Esophagus muscularis mucosa (tissue), 4 donors: ENCODE measurements at regions not wholly inside any gene's neighbourhood (a gene's known extent, or its start where the extent isn't known, plus 50 kb on each side); places are given as distances from the start of the nearest gene placed in this dataset.

Source experiments
- DNase-seq: peaks from one replicate; pipeline ENCODE4 v3.0.0-alpha.2; 2017; ENCODE audit errors: extremely low spot score
- H3K27ac ChIP-seq, 4 donors: fragments of 200-600 bp; sonication (generic); replicated peaks in 1 of 4; 1 replicate in 3 of 4; 2 replicates in 1 of 4; pipeline ENCODE4 v1.5.1; 2016 to 2019; ENCODE audit warnings: mild to moderate bottlenecking in 1 of 4
- H3K27me3 ChIP-seq, 4 donors: fragments of 200-600 bp; sonication (generic); one replicate each; pipeline versions ENCODE4 v1.5.1 to v1.6.0; 2016 to 2019
- H3K36me3 ChIP-seq, 4 donors: fragments of 200-600 bp; sonication (generic); one replicate each; pipeline ENCODE4 v1.5.1; 2016 to 2019
- H3K4me1 ChIP-seq, 4 donors: fragments of 200-600 bp; sonication (generic); one replicate each; pipeline ENCODE4 v1.5.1; 2016 to 2019
- H3K4me3 ChIP-seq, 4 donors: fragments of 200-600 bp; sonication (generic); 1 replicate in 2 of 4; 2 replicates in 2 of 4; pipeline ENCODE4 v1.5.1; 2016 to 2019; ENCODE audit warnings: mild to moderate bottlenecking in 4 of 4, moderate library complexity in 1 of 4
- H3K9me3 ChIP-seq, 4 donors: fragments of 200-600 bp; sonication (generic); 1 replicate in 3 of 4; 2 replicates in 1 of 4; pipeline ENCODE4 v1.5.1; 2016 to 2019
- EP300 ChIP-seq: sonication (generic); formaldehyde crosslinking; IDR thresholded peaks from one replicate; pipeline ENCODE4 v1.6.1; 2017; ENCODE audit warnings: antibody characterized with exemption
- POLR2A ChIP-seq: fragments of 450-650 bp; IDR thresholded peaks from one replicate; pipeline ENCODE4 v1.6.1; 2017; ENCODE audit warnings: antibody characterized with exemption, moderate library complexity, mild to moderate bottlenecking, low read depth
- POLR2AphosphoS5 ChIP-seq, 2 donors: sonication (generic); formaldehyde crosslinking; IDR thresholded peaks; one replicate each; pipeline ENCODE4 v1.6.1; 2017; ENCODE audit warnings: antibody characterized with exemption in 2 of 2
- WGBS: methylation state at CpG from one replicate; pipeline ENCODE4 v1.1.5; 2018; 5-methylcytosine and 5-hydroxymethylcytosine counted together
- intact Hi-C: fragments of 100-400 bp; cut with DNase I; formaldehyde crosslinking; loops from one replicate; pipeline ENCODE4 v1.15.1; 2023
- TF ChIP-seq, protein P1 (sequence below), 3 experiments: fragments of 200-600 bp in 2 of 3; fragments of 450-650 bp in 1 of 3; sonication (generic) in 2 of 3; IDR thresholded peaks; one replicate each; pipeline ENCODE4 v1.5.1; 2017 to 2019; ENCODE audit warnings: antibody characterized with exemption in 3 of 3, mild to moderate bottlenecking in 2 of 3, moderate library complexity in 1 of 3

DNA sequence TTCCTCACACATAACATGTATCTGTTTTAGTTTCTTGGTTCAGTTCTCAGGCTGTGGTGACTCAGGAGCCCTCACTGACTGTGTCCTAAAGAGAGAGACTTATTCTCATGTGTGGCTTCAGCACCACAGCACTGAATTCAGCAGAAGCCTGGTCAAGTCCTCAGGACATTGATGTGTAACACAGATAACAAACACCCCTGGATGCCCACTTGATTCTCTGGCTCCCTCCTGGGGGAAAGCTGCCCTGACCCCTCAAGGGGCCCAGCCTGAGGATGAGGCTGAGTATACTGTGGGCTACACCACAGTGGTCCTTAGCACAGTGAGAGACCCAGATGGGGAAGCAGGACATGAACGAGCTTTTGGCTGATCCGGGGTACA lies 87.2 kb upstream of the VPREB1 start:
- Histone ChIP-seq H3K9me3 (no peaks in the 10 kb centered on the region), H3K27me3 (peaks cover 0 to 29% (median 0%) of the 10 kb centered on the region in 4 donors), H3K36me3 (no peaks in the 10 kb centered on the region), H3K27ac (no peak overlapping the region), H3K4me3 (no peak overlapping the region), H3K4me1 (no peaks in the 10 kb centered on the region)
- DNase-seq, result no peak
- TF ChIP-seq POLR2AphosphoS5 (IDR thresholded peaks at IDR 0.05) (no peak), EP300 (no peak), POLR2A (no peak)
- TF ChIP-seq, protein P1, sequence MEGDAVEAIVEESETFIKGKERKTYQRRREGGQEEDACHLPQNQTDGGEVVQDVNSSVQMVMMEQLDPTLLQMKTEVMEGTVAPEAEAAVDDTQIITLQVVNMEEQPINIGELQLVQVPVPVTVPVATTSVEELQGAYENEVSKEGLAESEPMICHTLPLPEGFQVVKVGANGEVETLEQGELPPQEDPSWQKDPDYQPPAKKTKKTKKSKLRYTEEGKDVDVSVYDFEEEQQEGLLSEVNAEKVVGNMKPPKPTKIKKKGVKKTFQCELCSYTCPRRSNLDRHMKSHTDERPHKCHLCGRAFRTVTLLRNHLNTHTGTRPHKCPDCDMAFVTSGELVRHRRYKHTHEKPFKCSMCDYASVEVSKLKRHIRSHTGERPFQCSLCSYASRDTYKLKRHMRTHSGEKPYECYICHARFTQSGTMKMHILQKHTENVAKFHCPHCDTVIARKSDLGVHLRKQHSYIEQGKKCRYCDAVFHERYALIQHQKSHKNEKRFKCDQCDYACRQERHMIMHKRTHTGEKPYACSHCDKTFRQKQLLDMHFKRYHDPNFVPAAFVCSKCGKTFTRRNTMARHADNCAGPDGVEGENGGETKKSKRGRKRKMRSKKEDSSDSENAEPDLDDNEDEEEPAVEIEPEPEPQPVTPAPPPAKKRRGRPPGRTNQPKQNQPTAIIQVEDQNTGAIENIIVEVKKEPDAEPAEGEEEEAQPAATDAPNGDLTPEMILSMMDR (IDR thresholded peaks at IDR 0.05), result no peak
- WGBS, result 67% methylated on average over 2 of the region's 2 CpGs
- intact Hi-C loops, result no loop called here

DNA sequence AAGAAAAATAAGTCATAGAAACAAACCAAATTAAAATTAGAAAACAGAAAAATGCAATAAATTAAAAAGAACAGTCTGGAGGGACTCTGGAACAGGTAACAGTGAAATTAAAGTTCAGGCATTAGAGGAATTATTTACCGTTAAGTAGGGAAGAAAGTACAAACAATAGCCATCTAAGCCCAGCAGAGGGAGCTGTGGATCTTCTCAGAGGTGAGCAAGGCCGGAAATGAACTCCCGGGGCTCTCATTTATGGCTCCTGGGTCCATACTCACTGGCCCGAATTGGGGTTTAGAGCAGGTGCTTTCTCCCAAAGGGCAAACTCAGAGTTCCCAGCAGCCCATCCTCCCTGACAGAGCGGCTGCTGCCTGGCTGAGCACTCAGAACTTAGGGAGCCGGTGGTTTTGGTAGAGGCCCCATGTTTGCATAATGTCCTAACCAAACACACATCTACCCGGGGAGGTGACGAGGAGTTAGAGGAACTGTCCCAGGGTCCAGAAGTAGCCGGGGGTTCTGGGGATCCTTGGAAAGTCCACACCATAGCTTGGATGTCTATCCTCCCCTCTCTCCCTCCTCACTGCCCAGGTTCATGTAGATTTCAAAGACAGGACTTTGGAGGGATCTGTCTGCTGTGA lies 87.8 kb upstream of the VPREB1 start:
- Histone ChIP-seq H3K27ac (no peak overlapping the region), H3K9me3 (no peaks in the 10 kb centered on the region), H3K36me3 (no peaks in the 10 kb centered on the region), H3K4me3 (no peak overlapping the region), H3K4me1 (no peaks in the 10 kb centered on the region), H3K27me3 (peaks cover 0 to 29% (median 0%) of the 10 kb centered on the region in 4 donors)
- DNase-seq, result no peak
- WGBS, result 46% methylated on average over 9 of the region's 9 CpGs
- intact Hi-C loops, result no loop called here
- TF ChIP-seq POLR2A (no peak), POLR2AphosphoS5 (IDR thresholded peaks at IDR 0.05) (no peak), EP300 (no peak)
- TF ChIP-seq, protein P1 (IDR thresholded peaks at IDR 0.05), result peak; percentile 28 to 62 (median 38)

DNA sequence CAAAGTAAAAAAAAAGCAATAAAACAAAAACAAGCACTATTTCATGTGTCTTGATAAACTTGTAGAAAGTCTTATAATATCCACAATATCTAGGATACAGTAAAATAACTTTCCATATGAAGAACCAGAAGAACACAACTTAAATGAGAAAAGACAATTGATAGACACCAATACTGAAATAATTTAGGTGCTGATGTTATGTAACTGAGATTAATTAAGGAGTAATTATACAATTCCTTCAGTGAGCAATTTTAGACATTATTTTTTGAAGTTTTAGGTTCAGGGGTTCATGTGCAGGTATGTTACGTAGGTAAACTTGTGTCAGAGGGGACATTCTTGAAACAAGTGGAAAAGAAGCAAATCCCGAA lies 88.3 kb upstream of the VPREB1 start:
- TF ChIP-seq POLR2AphosphoS5 (IDR thresholded peaks at IDR 0.05) (no peak), POLR2A (no peak), EP300 (no peak)
- TF ChIP-seq, protein P1 (IDR thresholded peaks at IDR 0.05), result no peak
- H3K4me1 ChIP-seq, result no peaks in the 10 kb centered on the region
- no peak overlapping the region for H3K4me3 ChIP-seq
- WGBS, result 38% methylated on average over 2 of the region's 2 CpGs
- DNase-seq, result no peak
- peaks cover 0 to 31% (median 0%) of the 10 kb centered on the region in 4 donors for H3K27me3 ChIP-seq
- no peaks in the 10 kb centered on the region for H3K36me3 ChIP-seq
- no peaks in the 10 kb centered on the region for H3K9me3 ChIP-seq
- intact Hi-C loops, result no loop called here
- H3K27ac ChIP-seq, result no peak overlapping the region

DNA sequence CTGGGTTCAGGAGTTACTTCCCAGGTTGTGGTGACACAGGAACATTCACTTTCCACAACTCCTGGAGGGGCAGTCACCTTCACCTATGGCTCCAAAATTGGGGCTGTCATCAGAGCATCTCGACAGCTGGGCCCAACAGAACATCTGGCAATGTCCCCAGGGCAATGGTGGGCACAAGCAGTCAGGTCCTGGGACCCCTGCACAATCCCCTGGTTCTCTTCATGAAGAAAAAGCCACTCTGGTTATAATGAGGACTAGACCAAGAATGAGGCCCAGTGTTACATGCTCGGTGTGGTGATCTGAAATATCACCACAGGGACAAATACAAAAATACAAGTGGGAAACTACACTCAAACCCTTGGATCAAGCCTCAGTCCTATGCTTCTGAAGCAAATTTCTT lies 89.0 kb upstream of the VPREB1 start:
- intact Hi-C loops, result no loop called here
- 61% methylated on average over 2 of the region's 2 CpGs for WGBS
- no peak for TF ChIP-seq POLR2A
- no peak for TF ChIP-seq EP300
- no peak for TF ChIP-seq POLR2AphosphoS5 (IDR thresholded peaks at IDR 0.05)

DNA sequence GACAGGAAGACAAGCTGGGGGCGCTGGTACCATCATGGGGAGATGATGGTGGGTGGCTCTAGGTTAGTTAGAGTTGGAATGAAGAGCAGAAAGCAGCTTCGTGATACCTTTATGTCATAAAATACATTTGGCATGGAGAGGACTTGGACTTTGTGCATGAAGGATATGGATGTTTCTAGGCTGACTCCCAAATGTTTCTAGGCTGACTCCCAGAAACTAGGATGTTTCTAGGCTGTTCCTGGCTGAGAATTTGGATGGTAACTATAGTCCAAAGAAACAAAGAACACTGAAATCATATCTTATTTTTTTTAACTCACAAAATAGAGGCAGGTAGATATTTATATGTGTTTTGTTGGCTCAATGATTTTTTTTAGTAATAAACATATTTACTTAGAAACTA lies 89.4 kb upstream of the VPREB1 start:
- Histone ChIP-seq H3K36me3 (no peaks in the 10 kb centered on the region), H3K27ac (no peak overlapping the region), H3K4me1 (no peaks in the 10 kb centered on the region), H3K9me3 (no peaks in the 10 kb centered on the region), H3K27me3 (peaks cover 0 to 41% (median 0%) of the 10 kb centered on the region in 4 donors), H3K4me3 (no peak overlapping the region)
- DNase-seq, result no peak
- no peak for TF ChIP-seq EP300
- no peak for TF ChIP-seq POLR2AphosphoS5 (IDR thresholded peaks at IDR 0.05)
- no peak for TF ChIP-seq POLR2A
- TF ChIP-seq, protein P1 (IDR thresholded peaks at IDR 0.05), result no peak
- WGBS, result 39% methylated on average over 2 of the region's 2 CpGs
- intact Hi-C loops, result no loop called here

More for the DNA sequence above, 89.0 kb upstream of the VPREB1 start:
- Histone ChIP-seq H3K36me3 (no peaks in the 10 kb centered on the region), H3K27me3 (peaks cover 0 to 37% (median 0%) of the 10 kb centered on the region in 4 donors), H3K4me3 (no peak overlapping the region), H3K27ac (no peak overlapping the region), H3K9me3 (no peaks in the 10 kb centered on the region), H3K4me1 (no peaks in the 10 kb centered on the region)
- no peak for DNase-seq
